ENCODE measurements at regions not wholly inside any gene's neighbourhood (a gene's known extent, or its start where the extent isn't known, plus 50 kb on each side); places are given as distances from the start of the nearest gene placed in this dataset.

DNA sequence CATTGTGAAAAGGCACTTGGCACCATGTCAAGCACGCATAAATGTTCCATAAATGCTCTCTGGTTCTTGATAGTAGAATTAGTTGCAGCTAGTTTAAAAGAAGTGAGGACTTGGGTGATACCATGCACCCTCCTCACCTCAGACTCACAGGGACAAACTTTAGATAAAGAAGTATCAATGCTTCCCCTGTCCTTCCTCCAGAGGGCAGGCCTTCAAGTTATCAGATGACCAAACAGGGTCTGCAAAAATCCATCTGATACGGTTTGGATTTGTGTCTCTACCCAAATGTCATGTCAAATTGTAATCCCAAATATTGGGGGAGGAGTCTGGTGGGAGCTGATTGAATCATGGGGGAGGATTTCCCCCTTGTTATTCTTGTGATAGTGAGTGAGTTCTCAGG lies 54.1 kb downstream of the C1QL2 start:
- ATAC-seq (no peak), DNase-seq (no peak)

DNA sequence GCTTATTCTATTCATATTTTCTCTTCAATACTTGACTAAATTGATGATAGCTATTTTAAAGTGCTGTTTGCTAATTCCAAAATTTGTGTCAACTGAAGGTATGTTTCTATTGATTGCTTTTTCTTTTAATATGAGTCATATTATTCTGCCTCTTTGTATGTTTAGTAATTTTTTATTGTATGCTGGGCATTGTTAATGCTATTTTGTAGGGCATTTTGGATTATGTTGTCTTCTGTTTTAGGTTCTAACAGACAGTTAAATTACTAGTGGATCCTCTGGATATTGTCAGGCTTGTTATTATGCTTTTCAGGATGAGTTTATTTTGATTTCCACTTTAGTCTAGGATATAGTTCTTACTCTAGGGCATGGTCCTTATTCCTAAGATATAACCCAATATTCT lies 55.6 kb downstream of the C1QL2 start:
- ATAC-seq (no peak), DNase-seq (no peak)

DNA sequence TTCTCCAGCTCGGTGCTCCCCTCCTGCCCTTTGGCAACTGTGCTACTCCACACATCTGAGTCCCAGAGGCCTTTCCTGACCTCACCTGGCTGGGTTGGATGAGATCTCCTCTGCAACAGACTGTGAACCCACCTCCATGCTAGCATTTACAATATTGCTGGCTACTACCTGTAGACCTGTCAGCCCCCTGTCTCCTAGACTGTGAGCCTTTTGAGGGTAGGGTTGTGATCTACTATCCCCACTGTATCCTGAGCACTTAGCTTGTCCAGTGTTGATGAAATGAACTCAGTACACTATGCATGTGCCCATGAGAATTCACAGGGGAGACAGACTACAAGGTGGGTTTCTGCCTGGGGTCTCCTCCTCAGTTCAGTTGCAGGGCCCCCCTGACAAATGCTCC lies 70.1 kb downstream of the C1QL2 start:
- ATAC-seq = peak; percentile 32
- no peak for DNase-seq

DNA sequence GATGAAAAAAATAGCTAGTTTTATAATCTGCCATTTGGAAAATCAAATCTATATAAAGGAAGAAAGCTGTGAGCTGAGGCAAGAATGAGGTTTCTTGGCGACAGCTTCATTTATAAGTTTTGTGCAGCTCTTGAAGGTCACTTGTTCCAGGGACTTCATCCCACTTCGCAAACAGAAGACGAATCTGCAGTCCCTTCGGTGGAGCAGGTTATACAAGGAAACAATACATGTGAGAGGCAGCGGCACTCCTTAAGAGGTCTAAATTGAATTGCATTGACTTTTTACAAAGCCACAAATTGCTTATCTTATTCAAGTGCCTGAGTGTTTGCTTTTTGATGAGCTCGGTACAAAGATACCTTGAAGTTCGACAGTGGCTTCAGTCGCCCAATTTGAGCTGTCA lies 72.2 kb downstream of the C1QL2 start:
- DNase-seq (no peak), ATAC-seq (no peak)

DNA sequence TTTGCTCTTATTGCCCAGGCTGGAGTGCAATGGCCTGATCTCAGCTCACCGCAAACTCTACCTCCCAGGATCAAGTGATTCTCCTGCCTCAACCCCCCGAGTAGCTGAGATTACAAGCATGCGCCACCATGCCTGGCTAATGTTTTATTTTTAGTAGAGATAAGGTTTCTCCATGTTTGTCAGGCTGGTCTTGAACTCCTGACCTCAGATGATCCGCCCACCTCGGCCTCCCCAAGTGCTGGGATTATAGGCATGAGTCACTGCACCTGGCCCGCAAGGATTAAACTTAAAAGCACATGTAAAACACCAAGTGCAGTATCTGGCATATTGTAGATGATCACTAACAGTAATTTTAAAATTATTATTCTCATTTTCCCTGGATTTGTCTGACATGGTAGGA lies 72.9 kb downstream of the C1QL2 start:
- ATAC-seq = no peak
- no peak for DNase-seq

DNA sequence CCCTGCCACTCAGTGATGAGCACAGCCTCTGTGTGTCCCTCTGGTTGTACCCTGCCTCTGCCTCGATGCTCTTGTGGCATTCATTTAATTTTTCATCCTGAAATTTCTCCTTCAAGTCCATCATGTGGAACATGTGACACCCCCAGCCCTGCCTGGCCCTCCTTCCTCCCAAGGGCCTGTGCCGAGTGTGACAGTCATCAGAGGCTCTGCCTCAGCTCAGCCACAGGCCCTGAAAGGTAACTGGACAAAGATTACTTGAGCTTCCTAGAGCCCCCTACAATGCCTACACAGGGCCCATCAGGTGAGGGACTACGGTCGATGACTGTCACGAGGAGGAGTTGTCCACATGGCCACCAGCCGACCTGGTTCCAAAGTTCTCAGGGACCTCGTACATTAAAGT lies 75.1 kb downstream of the C1QL2 start:
- DNase-seq (no peak), ATAC-seq (no peak)

DNA sequence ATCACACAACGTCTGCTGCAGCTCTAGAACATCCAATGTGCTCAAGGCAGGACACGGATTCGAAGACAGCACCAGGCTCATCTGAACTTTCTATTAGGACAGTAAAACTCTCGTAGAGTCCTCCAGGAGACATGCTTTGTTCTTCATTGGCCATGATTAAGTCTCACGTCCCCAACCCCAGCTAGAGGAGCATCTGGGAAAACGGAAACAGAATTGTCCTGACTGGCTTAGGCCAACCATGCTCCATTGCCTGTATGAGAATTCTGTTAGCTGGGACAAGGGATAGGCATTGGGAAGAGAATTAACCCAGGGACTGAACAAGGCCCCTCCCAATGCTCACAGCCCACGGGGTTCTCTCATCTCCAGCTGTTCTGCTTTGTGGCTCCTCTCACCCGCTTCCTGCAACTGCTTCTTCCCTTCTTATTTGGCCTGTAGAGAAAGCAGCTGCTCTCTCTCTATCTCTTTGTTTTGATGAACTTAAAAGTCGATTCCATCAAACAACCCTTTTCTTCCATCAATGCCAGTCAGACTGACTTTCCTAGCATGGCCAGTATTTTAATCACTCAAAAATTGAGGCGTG lies 75.6 kb downstream of the C1QL2 start:
- DNase-seq = no peak
- ATAC-seq = no peak

DNA sequence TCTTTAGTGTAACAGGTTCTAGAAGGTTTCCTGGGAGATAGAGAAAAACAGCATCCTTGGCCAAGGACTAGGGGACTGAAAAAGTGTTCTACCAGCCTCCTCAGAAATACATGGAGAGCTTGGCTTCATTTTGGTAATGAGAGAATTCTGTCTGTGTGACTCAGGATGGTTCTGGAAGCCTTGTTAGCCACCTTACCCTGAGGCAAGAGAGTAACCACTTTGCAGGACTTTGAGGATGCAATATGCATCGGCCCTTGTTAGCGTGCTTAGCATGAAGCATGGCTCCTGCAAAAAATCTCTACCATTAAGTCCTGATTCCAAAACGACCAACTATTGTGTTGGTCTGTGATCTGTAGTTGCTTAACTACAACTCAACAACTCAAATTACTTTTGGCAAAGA lies 79.8 kb downstream of the C1QL2 start:
- DNase-seq (no peak), ATAC-seq (no peak)

DNA sequence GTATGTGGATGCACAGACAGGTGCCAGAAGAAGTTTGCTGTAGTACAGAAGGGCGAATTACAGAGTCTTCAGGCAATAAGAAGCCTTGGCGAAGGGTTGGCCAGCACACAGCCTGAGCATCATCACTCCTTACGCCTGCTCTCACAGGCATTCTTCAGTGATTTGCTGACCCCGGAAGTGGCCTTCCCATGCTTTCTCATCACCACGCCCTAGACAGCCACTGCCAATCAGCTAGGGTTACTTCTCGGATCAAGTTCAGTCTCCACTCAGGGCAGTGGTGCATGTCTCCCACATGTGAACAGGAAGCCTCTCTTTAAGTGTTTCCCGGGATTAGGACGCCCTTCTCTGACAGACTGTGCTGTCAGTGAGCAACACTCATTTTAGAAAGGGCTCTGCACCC lies 81.8 kb downstream of the C1QL2 start:
- DNase-seq (no peak), ATAC-seq (no peak)

DNA sequence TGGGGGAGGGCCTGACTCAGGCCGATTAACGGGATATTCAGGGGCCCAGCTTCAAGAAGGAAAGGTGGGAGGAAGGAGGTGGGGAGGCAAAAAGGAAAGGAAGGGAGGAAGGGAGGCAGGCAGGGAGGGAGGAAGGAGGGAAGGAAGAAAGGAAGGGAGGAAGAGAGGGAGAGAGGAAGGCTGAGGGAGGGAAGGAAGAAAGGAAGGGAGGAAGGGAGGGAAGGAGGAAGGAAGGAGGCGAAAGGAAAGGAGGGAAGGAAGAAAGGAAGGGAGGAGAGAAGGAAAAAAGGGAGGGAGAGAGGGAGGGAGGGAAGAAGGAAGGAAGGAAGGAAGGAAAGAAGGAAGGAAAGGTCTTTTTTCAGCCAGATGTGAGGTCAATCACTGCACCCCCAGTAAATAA lies 85.3 kb downstream of the C1QL2 start:
- ATAC-seq (no peak), DNase-seq (no peak)

DNA sequence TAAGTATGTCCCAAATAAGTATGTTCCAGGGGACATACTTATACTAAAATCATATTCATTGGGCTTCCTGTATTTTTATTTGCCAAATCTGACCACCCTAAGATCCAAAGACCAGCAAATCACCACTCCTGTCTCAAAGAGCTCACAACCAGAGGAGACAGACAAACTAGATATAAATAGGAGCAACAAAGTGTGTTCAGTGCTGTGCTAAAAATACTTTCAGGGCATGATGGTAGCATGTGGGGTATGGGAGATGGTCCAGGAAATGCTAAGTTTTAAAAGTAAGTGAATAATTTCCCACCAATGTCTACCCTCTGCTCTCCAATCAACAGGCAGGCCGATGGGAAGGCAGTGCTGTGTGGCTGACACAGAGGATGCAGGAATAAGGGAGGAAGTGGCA lies 87.1 kb downstream of the C1QL2 start:
- no peak for DNase-seq
- no peak for ATAC-seq

DNA sequence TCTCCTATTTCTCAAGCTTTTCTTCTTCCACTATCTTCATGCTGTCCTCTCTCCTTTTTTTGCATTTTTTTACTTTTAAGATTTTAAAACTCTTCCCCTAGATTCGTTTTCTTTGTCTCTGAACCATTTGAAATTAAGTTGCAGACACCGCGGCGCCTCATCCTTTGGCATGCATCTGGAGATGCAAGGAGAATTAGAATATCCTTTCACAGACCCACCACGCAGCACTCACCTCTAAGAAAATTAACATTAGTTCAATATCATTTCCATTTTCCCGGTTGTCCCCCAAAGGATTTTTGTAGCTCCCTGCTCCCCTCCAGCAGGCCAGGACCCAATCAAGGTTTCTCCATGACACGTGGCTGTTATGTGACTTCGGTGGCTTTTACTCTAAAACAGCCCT lies 88.8 kb downstream of the C1QL2 start:
- no peak for ATAC-seq

DNA sequence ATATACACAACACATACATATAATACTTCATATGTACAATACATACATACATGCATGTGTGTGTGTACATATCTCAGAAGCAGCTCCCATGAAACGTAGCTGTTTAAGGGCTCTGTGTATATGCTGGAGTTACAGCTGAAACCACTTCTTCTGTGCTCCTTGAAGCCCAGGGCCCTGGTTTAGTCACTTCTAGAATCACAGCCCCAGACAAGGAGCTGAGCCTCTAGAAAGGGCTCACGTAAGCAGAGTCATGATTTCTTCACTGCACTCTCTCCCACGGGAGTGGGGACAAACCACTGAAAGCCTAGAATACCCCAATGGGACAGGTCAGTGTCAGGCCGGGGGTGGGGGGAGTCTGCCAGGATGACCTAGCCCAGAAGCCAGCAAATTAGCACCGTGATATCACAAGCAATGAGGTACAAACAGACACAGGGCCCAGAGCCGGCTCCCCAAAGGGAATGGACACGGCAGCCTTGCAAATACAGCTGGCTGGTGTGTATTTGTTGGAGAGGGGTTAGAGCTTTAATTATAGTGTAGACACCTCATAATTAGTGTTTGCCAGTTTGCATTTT lies 90.3 kb downstream of the C1QL2 start:
- no peak for DNase-seq
- ATAC-seq = no peak

More for the DNA sequence above, 88.8 kb downstream of the C1QL2 start:
- no peak for DNase-seq

DNA sequence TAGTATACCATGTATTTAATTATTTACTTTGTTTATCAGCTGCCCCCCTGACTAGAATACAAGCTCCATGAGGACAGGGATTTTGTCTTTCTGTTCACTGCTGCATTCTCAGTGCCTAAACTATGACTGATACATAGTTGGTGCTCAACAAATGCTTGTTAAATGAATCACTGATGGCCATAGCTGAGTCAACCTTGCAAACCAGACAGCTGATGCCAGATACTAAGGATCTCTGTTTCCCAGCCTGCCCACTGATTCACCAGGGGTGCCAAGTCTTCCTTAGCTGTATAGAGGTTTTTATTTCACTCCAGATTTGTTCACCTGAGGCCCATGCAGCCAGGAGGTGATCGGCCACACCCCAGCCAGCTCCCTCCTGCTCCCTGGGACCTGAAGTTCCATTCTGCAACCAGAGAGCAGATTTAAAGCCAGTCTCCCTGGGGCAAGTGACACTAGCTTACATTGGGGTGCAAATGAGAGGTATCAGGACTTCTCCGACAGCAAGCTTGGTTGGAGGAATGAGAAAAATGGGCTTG lies 92.2 kb downstream of the C1QL2 start:
- no peak for DNase-seq
- ATAC-seq = no peak

DNA sequence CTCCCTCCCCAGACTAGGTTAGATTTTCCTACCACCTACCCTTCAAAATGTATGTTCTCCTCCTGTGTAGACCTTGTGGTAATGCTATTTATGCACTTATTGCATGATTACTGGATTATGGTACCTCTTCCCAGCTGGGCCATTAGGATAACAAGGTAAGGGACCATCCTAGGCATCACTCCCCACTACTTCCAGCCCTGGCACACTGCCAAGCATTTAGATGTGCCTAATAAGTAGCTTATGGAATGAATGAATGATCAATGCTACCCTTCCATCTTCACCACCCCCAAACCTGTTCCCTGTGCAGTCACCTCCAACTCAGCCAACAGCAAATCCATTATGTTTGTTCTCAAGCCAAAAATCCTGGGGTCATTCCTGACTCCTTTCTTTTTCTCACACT lies 93.4 kb downstream of the C1QL2 start:
- ATAC-seq = no peak
- no peak for DNase-seq

DNA sequence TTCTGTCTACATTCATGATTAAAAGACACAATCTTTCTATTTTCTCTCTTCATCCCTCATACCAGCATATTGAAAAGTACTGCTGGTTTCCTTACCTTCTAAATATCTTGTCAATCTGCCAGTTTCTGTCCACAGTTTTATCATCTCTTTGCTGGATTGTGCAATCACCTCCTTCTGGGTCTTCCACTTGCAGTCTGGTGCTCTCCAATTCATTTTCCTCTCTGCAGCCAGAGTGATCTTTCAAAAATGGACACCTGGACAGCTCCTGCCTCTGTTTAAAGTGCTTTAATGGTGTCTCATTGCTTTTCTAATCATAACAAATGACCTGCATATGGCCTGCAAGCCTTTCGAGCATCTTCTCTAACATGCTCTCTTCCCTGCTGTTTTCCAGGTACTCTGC lies 94.0 kb downstream of the C1QL2 start:
- no peak for DNase-seq

DNA sequence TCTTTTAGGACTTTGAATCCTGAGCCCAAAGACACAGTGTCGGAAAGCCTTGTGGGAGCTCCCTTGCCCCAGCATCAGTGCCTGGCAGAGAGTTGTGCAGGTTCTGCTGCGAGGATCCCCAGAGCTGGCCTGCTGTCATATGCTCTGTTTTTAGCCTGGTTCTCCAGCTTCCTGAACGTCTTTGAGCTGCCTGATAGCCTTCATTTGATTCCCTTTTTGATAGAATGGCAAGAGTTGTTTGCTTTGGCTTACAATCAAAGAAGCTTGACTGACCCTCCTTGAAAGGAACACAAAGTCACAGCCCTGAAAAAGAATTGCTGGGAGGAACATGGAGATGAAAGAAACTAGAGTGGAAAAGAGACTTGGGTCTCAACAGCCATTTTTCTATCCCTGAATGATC lies 95.4 kb downstream of the C1QL2 start:
- ATAC-seq = no peak

More for the DNA sequence above, 94.0 kb downstream of the C1QL2 start:
- no peak for ATAC-seq

DNA sequence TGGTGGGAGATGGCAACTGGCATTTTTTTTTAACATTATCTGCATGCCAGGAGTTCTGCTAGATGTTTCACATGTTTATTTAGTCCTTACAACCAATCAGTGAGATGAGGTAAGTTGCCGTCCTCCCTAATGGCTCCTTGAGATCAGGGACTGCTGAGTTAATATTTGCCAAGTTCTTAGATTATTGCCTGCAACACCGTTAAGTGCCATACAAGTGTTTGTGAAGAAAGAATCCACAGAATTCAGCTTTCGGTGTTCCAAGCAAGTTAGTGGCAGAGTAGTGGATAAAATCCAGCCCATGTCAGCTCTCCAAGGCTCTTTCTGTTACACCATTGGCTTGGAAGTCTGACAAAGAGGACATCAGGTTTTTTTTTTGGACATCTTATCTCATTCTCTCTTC lies 95.9 kb downstream of the C1QL2 start:
- DNase-seq (no peak), ATAC-seq (no peak)

More for the DNA sequence above, 95.4 kb downstream of the C1QL2 start:
- no peak for DNase-seq

DNA sequence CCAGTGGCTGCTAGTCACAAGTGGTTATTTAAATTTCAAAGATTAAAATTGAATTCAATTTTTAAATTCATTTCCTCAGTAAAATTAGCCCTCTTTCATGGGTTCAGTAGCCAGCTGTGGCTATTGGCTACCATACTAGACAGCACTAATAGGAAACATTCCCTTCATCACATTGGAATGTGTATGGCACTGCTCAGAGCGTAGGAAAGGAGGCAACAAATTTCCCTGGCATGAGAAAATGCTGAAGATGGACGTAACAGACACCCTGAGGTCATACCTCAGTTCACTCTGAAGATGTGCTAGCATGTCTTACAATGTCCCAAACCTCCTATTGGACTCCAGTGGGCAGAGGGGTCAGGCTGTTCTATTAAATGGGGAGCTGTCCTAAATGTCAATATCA lies 96.4 kb downstream of the C1QL2 start:
- DNase-seq = no peak
- ATAC-seq = no peak

DNA sequence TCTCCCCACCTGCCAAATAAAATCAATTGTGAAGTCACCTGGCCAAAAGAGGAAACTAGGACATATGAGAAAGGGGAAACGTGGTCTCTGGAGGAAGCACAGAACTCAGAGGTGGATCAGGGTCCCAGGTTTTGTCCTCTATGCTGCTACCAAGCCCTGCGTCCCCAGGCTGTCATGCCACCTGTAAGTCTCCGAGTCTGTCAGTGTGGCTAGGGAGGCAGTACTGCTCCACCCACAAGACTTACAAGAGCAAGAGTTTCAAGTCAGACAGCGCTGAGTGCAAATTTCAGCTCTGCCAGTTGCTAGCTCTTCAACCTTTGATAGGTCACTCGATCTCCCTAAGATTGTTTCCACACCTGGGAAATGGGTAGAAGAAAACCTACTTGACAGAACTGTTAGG lies 98.6 kb downstream of the C1QL2 start:
- ATAC-seq = no peak
- DNase-seq = no peak

DNA sequence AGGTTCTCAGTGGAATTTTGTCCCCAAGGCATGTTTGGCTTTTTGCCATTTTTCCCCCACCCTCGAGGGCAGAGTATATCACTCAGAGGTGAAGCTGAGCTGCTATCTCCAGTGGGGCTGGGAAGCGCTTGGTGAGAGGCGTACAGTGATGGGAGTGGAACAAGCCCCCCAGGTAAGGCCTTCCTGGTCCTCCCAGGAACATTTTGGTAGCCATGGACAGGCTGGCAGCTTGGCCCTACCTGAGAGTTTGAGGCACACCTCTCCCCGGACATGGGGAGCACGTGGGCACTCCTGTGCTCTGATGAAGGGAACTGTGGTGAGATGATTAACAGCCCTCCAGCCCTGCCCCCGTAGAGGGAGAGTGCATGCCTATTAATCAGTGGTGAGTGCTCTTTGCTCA lies 99.3 kb downstream of the C1QL2 start:
- no peak for ATAC-seq

DNA sequence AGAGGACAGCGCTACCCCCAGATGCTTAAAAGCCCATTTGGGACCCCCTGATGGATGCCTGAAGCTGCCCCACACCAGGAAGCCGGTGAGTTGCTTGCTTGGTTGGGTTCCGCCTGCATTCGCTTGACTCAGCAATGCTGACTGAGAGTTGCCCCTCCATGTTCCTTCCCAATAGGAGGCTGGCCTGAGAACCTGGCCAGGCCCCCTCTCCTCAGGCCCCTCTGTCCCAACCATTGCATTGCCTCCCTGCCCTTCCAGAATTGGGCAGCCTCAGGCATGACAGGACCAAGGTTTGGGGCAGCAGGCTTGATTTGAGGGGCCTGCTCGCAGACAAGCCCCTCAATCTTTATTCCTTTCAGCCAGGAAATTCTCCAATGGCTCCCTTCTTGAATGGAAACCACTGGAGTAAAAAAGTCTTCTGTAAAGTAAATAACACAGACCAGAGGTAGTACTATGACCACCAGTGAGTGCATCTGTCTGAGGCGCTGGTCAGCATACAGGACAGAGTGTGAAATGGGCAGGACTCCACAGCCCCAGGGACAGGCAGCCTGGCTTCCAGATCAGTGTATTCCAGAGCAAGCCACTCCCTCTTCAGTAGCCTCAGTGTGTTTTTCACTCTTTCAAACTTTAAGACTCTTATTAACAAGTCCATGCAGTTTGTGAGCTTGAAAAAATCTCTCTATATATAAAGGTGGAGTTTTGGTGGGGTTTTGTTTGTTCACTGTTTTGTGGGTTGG lies 104.7 kb downstream of the C1QL2 start:
- DNase-seq (no peak), ATAC-seq (no peak)

More for the DNA sequence above, 99.3 kb downstream of the C1QL2 start:
- no peak for DNase-seq

DNA sequence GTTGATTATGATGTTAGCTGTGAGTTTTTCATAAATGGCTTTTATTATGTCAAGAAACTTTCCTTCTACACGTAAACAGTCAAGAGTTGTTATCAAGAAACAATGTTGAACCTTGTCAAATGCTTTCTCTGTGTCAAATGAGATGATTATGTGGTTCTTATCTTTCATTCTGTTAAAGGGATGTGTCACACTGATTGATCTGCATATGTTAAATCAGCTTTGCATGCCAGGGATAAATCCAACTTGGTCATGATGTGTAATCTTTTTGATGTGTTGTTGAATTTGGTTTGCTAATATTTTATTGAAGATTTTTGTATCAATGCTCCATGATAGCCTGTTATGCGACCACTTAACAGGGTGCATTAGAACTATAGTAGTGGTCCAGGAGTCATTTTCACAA lies 107.3 kb downstream of the C1QL2 start:
- DNase-seq (no peak), ATAC-seq (no peak)

All from stimulated activated naive CD8-positive, alpha-beta T cell treated with anti-CD3 and anti-CD28 coated beads, Interleukin-15, Interleukin-2, amounts not matched to agents 100 U/mL and 50 U/mL, for 24 hours (primary cell).